ENCODE measurements at regions not wholly inside any gene's neighbourhood (a gene's known extent, or its start where the extent isn't known, plus 50 kb on each side); places are given as distances from the start of the nearest gene placed in this dataset.
A peak's percentile ranks its signal among the peaks of the same experiment; 100 is the strongest.
"Not testable (repeated sequence)": the region's sequence is repeated elsewhere in the genome, so short reads cannot be mapped to it uniquely, and the experiment has no call there.

DNA sequence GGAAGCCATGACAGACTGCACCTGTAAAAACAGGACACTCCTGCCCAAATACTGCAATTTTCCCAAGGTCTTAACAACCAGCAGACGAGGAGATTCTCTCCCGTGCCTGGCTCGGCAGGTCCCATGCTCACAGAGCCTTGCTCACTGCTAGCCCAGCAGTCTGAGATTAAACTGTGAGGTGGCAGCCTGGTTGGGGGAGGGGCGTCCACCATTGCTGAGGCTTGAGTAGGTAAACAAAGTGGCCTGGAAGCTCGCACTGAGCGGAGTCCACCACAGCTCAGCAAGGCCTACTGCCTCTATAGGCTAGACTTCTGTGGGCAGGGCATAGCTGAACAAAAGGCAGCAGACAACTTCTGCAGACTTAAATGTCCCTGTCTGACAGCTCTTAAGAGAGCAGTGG lies 80.3 kb downstream of the ANXA5 start:
- not testable (repeated sequence) for DNase-seq

DNA sequence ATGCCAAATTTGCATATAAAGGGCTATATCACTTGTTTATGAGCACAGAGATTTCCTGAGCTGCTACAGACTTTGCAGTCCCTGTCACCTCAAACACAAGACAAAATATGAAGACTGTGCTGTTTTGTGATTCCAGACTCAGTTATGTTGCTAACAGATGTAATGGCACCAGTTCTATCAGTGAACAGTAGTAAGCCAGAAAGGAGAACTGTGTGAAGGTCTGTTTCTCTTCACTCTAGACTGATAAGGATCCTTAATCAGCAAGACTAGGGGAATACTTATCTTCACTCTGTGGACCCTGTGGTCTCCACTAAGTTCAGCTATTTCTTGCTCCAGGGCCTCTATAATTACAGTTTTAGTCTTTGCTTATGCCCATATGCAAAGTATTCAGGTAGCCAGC lies 82.7 kb downstream of the ANXA5 start:
- DNase-seq: no peak

GRCh38 chr4:121599049-121599448 lies 97.7 kb downstream of the ANXA5 start:
- no peak for DNase-seq

GRCh38 chr4:121597346-121597934 lies 99.3 kb downstream of the ANXA5 start:
- DNase-seq: peak; percentile 66

DNA sequence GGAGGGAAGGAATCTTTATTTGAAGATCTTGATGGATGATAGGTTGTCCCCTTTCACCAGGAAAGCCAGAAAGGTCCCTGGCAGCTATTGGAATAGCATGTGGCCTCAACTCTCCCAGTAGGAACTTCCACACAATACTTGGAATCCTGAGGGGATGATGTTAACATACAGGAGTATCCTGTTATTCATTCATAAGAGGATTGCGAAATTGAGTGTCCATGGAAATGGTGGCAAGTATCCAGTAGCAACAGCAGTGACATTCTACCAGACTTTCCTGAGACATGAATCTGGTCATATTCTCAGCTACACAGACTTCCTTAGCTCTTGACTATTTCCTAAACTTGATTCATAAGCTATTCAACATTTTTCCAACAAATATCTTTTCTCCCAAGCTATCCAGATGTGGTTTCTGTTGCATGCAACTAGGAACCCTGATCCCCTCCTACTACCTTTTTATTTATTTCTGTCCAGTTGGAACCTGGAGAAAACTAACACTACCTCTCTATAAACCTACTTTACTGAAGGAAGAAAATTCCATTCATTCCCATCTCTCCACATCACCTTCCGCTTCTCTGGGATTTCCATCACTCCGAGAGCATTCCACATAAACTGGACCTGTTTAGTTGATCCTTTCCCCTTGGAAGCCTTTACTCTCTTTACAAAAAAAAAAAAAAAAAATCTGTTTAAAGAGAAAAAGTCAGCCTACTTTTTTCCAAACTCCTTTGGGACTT lies 101.8 kb downstream of the ANXA5 start:
- peak; percentile 63 for DNase-seq

- DNase-seq: no peak
Observed at GRCh38 chr4:121593760-121594159, 103.0 kb downstream of the ANXA5 start.

DNA sequence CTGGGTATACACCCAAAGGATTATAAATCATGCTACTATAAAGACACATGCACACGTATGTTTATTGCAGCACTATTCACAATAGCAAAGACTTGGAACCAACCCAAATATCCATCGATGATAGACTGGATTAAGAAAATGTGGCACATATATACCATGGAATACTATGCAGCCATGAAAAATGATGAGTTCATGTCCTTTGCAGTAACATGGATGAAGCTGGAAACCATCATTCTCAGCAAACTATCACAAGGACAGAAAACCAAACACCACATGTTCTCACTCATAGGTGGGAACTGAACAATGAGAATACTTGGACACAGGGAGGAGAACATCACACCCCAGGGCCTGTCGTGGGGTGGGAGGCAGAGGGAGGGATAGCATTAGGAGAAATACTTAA lies 104.5 kb downstream of the ANXA5 start:
- not testable (repeated sequence) for DNase-seq

GRCh38 chr4:121584836-121585235 lies 111.9 kb downstream of the ANXA5 start:
- no peak for DNase-seq

DNA sequence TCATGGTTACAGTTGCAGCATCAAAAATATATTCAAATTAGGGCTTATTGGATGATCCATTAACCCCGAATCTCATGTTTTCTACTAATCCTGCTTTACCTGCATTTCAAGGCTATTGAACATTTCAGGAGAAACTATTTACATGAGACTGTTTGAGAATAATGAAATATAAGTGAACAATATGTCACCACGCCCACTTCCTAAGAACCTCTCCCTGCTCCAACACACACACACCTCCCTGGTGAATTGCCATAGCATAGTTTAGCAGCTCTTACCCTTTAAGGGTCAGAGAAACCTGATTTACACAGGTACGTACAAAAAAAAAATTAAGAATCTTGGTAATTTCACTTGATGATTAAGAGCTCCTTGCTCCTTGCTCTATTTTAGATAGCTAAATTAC lies 113.4 kb downstream of the ANXA5 start:
- no peak for DNase-seq

DNA sequence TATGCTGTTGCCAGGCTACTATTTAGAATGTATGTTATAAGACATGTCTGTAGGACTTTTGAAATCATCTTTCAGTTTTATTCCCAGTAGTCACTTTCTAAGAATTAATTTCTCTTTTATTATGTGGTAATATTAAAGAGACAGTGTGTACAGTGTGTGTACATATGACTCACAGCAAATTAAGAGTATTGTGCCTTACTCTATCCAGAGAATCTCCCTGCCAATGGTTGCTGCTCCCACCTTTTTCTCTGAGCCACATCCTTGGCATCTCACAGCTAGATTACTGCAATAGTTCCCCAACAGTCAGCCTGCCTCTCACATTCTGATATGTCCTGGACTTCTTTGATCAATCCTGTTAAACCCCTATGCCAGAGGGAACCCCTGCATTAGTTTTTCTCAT lies 114.5 kb downstream of the ANXA5 start:
- DNase-seq: no peak

DNA sequence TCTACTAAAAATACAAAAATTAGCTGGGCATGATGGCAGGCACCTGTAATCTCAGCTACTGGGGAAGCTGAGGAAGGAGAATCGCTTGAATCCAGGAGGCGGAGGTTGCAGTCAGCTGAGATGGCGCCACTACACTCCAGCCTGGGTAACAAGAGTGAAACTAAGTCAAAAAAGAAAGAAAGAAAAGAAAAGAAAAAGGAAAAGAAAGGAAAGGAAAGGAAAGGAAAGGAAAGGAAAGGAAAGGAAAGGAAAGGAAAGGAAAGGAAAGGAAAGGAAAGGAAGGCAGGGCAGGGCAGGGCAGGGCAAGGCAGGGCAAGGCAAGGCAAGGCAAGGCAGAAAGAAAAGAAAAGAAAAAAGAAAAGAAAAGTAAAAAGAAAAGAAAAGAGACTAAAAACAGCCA lies 121.4 kb downstream of the ANXA5 start:
- not testable (repeated sequence) for DNase-seq

DNA sequence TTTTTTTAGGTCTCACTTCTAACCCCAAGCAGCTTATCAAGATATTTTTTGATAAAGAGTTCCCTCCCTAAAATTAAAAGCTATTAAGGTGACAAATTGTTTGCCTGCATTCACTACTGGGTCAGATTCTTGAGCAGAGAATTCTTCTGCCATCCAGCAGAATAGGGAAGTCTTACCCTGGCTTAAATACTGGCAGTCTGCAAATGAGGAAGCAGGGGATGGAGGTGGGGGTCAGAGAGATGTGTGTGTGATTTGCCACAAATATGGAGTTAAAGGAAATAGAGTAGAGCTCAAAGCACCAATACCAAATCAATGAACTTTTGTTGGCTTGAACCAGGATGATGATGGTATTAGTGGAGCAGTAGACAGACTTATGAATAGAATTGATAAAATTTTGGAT lies 122.2 kb downstream of the ANXA5 start:
- DNase-seq: no peak

DNA sequence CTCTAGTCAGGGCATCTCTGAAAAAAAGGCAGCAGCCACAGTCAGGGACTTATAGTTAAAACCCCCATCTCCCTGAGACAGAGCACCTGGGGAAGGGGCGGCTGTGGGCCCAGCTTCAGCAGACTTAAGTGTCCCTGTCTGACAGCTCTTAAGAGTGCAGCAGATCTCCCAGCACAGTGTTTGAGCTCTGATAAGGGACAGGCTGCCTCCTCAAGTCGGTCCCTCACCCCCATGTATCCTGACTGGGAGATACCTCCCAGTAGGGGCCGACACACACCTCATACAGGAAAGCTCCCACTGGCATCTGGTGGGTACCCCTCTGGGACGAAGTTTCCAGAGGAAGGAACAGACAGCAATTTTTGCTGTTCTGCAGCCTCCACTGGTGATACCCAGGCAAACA lies 129.0 kb downstream of the ANXA5 start:
- no peak for DNase-seq

- DNase-seq: no peak
Observed at GRCh38 chr4:121564840-121565375, 131.9 kb downstream of the ANXA5 start.

DNA sequence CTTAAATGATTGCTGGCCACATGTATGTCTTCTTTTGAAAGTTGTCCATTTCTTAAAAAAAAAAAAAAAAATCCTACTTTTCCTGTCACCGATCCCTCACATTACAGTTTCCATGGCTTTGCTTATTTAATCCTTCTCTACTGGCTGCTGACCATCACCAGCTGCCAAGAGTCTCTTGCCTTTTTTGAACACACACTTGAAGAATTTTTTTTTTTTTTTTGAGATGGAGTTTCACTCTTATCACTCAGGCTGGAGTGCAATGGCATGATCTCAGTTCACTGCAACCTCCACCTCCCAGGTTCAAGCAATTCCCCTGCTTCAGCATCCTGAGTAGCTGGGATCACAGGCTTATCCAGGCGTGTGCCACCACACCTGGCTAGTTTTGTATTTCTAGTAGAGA lies 134.0 kb downstream of the ANXA5 start:
- no peak for DNase-seq

DNA sequence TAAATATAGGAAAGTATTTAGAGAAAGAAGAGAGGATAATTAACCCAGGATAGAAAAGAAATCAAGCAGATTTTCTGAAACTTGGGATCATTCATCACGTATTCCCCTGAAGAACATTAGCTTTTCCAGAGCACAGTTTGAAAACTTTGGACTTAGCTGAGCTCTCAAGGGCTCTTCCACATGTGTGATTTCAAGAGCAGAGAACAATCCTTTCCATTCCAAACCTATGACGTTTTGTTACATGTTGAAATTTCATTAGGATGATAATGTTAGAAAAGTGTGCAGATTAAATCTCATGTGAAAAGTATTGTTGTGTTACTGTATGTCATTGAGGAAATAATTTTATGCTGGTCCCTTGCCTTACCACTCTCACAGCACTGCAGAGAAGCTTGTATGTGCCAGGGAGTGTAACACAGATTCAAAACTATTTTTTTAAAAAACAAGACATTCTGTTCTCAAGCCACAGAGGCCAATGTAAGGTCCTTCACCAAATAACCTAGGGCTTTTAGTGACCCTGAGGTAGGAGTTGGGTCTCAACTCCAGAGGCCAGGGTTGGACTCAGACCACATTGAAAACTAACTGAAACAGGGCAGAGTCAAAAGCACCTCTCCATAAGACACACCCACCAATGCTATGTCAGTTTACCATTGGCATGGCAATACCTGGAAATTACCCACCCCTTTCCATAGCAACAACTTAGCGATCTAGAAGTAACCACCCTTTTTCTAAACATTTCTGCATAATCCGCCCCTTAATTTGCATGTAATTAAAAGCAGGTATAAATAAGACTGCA lies 141.3 kb downstream of the ANXA5 start:
- DNase-seq: no peak

DNA sequence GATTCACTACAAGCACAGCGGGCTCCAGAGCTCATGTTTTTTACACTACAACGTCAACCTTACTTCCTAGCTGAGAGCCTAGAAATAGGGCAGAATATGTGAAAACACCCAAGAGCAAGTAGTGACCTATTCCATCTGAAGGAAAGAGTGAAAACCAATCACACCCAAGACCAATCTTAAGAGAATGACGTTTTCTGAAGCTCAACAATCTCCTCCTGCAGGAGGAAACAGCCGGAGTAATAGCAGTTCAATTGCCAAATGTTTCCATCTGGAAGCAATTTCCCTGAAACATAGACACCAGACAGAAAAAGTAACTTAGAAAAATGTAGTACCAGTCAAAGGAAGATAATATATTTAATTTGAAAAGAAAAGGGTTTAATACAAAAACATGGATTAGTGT lies 142.4 kb downstream of the ANXA5 start:
- no peak for DNase-seq

GRCh38 chr4:121551881-121552280 lies 144.9 kb downstream of the ANXA5 start:
- no peak for DNase-seq

DNA sequence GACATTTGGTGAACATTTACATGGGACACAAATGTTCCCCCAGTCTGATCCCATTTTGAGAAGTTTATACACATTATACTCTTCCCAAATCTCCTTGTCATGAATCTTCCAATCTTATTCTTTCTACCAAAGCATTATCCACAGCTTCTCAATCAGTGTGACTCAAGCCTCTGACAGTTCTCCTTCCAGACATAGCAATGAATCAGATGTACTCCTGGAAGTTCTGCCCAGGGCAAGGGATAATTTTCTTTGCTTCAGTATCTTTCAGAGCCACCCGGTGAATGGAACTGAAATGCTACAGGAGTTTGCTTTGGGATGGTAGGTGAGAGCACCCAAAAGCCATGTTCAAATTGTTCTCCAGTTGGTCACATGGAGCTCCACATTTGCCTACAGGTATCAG lies 145.5 kb downstream of the ANXA5 start:
- no peak for DNase-seq

- no peak for DNase-seq
Observed at GRCh38 chr4:121541696-121542095, 155.1 kb downstream of the ANXA5 start.

GRCh38 chr4:121535351-121535750 lies 154.5 kb upstream of the QRFPR start:
- DNase-seq: no peak

GRCh38 chr4:121534187-121534586 lies 153.4 kb upstream of the QRFPR start:
- no peak for DNase-seq

GRCh38 chr4:121526509-121526908 lies 145.7 kb upstream of the QRFPR start:
- no peak for DNase-seq
